NCI-H460 (cell line): ENCODE measurements at regions not wholly inside any gene's neighbourhood (a gene's known extent, or its start where the extent isn't known, plus 50 kb on each side); places are given as distances from the start of the nearest gene placed in this dataset.
A peak's percentile ranks its signal among the peaks of the same experiment; 100 is the strongest.

ENCODE experiments used
- DNase-seq: peaks from one replicate; pipeline ENCODE4 v3.0.0-alpha.2; 2016; ENCODE audit warnings: low read depth; ENCODE audit errors: extremely low read depth

DNA sequence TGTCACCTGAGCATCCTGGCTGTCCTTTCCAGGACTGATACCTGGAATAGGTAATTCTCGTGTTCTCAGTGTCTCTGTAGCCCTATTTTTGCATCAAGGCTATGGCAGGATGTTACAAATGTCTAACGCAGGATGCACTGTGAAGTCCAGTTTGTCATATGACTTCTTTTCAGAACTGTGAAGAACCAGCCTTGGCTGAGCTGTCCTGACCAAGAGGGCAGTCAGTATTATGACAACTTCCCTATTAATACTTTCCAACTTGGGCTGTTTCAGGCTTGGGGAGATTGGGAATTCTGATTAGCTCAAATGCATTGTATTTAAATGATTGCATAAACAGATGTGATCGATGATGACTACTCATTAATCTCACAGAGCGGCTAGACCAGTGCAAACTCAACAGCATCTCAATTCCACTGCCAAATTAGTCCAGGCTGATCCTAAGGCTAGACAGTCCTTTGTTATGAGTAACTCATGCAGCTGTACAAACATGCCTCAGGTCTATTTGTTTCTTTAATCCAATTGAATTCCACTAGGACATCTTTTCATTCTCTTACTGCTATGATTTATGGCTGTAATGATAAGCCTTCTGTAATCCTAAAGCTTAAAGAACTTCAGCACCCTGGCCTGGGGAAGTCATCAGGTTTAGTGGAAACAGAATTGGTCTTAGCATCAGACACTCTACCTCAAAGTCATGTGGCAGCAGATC lies 331.6 kb downstream of the KCNS3 start:
- DNase-seq = no peak

DNA sequence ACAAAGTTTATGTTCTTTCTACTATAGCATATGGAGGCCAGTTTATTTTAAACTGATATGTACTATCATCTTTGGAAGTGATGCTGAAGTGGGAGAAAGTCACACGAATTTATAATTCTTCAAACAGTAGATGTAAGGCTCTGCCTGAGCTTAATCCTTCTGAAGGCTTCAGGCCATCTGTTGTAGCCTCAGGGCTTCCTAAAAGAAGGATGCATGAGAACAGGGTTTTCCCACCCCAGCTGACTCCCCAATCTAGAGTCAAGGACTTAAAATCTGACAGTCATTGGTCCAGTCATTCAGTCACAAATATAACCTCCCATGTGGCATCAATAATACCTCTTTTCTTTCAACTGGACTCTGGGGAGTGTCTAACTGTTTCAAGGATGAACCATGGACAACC lies 330.5 kb downstream of the KCNS3 start:
- no peak for DNase-seq

DNA sequence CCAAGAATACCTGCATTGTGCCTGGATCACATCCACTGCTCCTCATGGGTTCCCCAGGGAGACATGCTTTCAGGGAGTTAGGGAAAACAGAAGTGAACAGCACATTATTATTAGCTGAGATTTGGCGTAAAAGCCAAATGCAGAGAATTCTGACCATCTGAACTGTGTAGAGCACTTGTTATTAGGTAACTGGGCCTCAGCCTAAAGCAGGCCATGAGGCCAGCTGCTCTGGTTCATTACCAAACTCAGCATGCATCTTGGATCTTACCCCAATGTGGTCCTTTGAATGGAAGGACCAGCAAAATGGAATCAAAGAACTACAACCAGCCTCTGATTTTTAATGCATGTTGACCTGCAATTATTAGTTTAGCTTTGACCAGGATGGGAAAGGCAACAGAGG lies 322.3 kb downstream of the KCNS3 start:
- DNase-seq = no peak

DNA sequence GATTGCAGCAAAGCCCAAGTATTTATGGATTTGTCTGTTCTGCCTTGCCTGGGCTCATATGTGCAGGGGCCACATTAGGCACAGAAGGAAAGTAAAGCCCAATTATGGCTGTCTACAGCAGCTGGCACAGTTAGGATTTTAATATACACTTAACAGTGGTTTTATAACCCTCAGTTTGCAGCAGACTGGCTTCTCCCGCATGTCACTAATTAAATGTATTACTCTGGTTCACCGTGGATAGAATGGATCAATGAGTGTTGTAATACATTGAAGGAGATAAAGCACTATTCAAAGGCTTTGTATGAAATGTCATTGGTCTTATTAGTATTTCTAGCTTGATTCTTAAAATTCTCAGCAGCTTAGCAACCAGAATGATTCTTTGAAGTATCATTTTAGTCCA lies 320.2 kb downstream of the KCNS3 start:
- DNase-seq = no peak

DNA sequence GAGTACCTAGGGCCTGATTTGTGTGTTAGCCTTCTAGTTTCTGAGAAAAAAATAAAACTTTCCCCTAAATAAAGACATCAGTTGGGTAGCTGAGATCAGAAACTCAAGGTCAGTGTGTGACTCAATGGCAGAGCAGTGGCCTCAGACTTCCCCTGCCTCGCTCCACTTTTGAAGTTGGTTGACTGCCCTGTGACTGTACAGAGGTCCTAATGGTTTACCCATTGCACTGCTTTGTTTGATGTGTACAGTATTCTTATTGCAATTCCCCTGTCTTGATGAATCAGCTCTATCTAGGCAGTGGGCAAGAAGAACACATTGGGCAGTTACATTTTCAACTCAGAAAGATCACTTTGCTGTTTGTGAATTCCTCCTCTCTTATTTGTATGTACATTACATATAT lies 315.7 kb downstream of the KCNS3 start:
- no peak for DNase-seq

DNA sequence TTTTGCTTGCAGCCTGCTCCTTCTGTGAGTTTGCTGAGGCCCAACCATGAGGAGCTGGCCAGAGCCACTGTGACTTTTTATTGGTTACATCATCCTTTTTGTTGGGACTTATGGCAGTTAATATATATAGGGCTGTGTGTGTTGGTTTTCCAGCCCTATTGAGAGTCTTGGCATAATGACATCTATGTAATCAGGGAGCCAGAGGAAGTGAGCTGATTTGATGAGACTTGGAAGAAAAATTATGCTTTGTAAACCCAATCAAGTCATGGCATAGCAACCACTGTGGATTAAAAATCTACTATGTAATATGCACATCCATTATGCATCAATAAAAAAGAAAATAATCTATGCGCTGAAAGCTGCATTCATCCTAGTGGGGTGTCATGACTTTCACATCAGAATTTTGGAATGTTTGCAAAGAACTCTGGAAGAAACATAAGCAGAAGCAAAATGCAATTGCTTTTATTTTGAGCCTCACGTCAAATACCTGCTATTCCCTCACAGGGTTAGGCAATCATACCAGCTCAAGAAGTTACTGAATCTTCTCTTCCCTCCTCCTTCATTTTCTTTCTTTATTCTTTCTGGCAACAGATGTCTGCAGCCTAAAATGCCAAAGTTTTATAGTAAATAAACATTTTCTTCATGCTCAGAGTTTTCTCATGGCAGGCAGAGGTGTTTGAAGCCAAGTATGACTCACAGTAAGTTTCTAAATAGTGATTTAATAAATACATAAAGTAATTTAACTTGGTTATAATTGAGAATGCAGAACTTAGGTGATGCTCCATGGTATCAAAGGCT lies 308.5 kb downstream of the KCNS3 start:
- no peak for DNase-seq

DNA sequence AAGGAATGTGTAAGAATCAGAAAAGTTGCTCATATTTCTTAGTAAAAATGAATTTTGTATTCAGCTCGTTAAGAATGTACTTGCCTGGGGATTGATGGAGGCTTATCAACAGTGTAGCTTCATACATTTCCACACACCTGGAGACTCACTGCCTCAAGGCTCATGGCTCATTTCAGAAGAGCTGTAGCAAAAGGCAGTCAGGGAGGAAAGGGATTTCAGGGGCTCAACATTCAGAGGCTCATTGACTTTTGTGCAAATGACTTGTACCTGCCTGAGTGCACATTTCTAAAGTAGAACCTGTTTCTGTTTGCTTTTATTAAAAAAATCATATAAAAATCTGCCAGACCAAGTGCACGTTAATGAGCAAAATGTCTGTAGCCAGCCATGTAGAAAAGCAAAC lies 304.4 kb downstream of the KCNS3 start:
- DNase-seq = no peak

DNA sequence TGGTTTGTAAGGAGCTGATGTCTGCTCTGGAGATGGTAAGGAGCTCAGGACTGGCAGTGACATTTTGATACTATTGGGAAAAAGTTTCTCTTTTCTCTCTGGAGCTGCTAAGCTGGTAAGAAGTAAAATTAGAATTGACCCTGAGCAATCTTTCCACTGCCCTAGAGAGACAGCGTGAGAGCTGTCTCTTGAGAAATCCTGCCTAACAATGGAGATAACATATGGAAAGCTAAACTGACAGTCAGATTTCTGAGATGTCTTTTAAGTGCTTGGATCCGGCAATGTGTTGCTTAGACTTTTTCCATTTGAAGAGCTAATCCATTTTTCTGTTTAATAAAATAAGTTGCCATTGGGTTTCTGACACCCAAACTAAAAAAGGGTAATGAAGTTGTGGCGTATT lies 302.4 kb downstream of the KCNS3 start:
- DNase-seq = no peak

DNA sequence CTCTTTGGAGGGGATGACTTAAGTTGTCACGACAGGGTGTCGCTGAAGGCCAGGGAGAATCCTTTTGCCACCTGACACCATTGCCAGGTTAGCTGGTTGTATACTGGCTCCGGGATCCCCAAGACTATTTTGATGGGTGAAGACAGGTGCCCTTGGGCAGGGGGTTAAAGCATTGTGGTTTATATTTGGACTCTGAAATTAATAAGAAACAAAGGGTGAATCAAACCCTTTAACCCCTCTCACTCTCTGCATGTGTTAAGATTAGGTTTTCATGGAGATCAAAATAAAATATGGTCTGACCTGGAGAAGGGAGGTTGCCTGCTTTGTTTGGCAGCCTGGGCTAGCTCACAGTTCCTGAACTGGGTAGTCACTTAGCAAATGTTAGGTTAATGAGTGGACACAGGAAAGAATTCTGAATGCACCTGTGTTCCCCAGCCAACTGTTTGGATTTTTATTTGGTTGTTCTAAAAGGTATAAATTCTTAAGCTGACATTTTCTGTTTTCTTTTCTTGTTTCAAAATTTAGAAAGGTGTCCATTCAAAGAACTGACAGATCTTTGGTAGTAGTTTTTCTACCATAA lies 301.7 kb downstream of the KCNS3 start:
- DNase-seq = no peak

DNA sequence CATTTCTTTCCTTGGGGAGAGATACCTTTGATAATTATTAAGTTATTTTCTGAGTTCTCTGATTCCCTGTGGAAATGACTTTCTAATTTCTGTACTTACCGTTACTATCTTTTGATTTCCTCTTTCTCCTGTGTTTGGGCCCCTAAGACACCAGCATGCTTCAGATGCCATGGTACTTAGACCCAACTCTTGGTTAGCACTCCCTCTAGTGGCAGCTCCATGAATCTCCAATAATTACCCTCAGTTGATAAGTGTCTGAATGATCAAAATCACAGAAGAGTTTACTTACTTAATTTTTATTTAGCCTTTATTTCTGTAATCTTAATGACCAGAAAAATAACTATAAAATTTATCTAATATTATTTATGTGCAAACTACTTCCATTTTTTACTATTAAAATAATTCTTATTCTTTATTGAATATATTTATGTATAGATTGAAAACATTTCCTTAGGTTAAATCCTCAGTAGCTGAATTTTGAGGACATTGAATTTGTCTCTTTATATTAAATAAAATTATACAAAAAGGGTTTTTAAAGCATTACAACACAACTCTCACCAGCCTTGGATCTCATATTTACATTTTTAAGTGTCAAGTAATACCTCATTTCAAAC lies 300.4 kb downstream of the KCNS3 start:
- DNase-seq = peak; percentile 56

DNA sequence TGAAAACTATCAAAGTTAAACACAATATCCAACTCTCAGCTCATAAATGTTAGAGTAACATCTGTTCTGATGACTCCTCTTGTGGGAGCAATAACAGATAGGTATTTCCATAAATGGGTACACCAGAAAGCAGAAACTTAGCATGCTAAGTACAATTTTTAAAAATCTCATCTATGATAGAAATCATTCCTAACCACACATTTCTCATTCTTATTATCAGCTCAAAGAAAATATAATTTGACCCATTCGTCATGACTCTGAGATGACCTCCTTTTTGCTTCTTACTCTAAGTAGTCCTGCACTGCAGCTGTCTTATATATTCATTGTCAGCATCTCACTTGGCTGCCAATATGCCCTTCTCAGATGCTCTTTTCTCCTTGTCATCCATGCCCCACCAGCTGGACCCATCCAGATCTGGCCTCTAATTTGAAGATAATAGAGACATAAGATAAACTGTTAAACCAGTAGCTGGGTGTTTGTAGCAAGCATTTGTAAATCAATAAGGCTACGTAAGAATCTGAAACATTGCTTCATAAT lies 298.3 kb downstream of the KCNS3 start:
- no peak for DNase-seq

DNA sequence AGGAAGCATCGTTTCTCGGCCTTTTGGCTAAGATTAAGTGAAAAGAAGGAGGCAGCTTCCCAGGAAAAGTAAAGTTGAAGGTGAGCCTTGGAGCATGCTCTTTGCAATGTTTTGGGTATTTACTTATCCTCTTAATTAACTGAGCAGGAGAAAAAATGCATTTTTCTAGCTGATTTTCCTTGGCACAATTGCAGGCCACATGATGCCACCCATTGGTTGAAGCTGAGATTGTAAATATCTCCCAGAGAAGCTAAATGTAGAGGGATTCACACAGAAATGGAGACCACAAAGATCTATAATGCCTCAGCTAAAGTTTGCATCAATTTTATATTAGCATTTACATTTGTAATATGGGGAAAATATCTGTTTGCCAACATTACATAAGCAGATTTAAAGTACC lies 294.1 kb downstream of the KCNS3 start:
- no peak for DNase-seq

DNA sequence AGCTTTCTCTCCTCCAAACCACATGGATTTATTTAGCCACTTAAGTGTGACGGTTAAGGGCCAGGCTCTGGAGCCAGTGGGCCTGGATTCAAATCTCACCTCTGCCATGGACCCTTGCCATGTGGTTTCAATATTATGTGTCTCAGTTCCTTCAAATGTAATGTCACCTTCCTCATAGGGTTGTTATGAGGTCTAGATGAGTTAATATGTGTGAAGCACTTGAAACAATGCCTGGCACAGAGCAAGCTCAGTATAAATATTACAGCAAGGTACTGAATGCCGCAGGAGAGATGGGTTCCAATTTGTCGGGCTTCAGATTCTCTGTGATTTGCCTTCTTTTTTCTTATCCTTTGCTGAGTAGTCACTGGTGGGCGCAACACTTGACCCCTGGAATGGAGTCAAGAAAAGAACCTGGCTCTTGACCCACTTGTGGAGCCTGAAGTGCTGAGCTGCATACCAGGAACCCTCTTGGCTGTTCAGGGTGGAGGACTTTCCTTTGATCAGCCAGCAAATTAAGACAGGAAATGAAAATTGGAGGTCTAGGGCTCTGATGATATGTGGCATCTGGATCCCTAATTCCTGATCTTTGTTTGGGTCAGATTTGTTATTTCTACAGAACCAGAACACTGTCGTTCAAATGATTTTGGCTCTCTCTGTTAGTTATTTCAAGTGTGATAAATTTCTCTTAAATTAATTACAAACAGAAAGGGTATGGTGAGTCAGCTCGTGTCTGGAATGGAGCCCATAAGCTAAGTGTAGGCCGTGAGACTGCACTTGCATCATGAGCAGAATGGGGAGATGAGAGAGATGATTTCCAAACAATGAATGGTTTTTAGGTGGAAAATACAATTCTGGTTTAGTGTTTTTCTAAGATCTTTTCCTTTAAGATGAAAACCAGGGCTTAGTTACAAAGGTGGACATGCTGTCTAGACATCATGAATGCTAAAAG lies 293.0 kb downstream of the KCNS3 start:
- no peak for DNase-seq

DNA sequence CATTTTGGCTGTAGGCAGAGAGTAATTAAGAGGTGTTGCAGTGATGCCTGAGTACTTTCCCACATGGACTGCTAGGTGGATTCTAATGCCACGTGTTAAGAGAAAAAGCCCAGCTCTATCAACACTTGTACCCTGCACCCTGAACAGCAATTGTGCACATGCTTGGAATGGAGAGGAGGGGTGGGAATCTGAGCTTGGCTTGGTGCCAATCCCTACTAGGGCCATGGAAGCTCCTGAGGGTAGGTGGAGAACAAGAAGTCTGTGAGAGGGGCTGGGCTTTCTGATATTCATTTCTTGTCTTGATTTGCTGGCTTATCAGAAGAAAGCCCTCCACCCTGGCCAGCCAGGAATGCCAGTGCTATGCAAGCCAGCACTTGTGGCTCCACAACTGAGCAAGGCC lies 292.2 kb downstream of the KCNS3 start:
- no peak for DNase-seq

DNA sequence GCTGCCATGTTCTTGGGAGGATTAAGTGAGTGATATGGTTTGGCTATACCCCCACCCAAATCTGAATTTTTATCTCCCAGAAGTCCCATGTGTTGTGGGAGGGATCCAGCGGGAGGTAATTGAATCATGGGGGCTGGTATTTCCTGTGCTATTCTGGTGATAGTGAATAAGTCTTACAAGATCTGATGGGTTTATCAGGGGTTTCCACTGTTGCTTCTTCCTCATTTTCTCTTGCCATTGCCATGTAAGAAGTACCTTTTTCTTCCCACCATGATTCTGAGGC lies 291.4 kb downstream of the KCNS3 start:
- DNase-seq = no peak

DNA sequence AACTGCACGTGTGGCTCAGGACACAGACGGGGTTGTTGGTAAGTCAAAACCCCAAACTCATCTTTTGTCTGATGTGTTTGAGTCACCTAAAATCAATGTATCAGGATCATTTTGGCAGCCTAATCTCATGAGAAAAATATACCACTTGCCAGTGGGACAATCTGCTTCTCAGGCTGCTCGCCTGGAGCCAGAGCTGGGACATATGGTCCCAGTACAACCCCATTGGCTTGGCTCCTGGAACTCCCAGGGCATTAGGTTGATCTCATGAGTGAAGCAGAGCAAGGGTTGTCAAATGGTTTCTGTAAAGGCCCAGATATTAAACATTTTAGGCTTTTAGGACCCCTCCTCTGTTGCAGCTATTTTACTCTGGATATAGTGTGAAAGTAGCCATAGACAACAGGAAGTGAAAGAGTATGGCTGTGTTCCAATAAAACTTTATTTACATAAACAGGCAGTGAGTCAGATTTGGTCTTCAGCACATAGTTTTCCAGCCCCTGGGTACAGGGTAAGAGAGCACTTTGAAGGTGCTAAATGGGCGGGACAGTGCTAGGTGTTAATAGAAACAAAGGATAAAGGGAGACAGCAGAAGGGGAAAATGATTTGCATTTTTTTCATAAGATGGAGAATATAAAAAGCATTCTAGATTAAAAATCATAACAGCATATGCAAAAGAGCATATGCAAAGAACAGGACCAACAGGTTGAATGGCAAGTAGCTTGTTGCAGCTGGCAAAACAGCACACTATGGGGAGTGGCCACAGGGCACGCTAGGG lies 290.8 kb downstream of the KCNS3 start:
- DNase-seq = no peak

DNA sequence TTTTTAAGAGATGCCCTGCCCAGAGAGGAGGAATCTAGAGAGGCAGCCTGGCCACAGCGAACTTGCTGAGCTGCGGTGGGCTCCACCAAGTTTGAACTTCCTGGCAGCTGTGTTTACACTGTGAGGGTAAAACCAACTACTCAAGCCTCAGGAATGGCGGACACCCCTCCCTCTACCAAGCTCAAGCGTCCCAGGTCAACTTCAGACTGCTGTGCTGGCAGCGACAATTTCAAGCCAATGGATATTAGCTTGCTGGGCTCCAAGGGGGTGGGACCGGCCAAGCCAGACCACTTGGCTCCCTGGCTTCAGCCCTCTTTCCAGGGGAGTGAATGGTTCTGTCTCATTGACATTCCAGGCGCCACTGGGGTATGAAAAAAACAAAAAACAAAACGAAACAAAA lies 289.4 kb downstream of the KCNS3 start:
- no peak for DNase-seq

DNA sequence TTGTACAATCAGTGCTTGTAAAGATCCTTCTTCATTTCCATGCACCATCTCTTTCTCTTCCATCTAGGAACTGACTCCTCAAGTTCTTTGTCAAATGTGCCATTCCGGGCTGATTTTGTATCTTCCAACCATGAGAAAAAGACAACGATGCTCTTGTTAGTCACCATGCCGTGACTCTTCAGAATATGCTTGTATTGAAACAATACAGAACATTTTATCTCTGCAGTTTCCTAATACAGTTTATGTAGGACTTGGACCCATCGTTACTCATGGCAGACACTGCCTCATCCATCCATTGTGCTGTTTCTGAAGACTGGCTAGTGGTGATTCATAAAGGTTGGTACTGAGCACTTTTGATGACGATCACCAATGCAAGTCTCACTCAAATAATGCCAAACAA lies 283.2 kb downstream of the KCNS3 start:
- no peak for DNase-seq

DNA sequence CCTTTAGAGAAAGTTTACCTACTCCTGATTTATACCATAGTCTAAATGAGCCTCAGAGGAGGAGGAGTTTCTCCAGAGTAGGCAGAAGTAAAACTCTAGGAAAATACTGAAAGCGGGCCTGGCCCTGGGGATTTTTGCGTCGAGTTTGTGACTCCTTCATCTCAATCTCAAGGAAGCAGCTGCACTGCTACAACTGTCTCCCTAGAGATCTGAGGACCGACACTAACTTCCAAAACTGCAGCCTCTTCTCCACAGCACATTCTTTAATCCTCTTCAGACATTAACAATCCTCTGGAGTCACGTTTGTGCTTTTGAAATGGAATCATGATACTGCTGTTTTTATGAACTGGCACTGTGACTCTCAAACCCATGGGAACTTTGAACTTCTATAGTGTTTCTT lies 281.4 kb downstream of the KCNS3 start:
- no peak for DNase-seq

DNA sequence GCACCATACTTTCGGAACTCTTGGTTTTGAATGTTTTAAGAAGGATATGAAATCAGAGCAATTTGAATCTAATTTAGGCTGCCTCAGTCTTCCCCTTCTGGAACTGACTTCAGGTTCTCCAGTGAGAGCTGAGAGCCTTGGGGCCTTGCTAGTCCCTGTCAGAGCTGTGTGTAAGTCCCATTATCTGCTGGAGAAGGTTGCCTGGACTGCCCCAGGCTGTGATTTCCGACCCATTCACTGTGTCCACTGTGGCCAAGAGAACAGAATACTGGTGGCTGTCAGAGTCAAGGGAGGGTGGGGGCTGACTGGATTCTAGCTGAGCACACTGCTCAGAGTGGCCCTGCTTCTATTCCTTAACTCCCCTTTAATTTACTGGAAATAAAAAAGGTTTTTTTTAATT lies 278.0 kb downstream of the KCNS3 start:
- no peak for DNase-seq
